Thyroid gland (tissue), 4 donors: ENCODE measurements at regions not wholly inside any gene's neighbourhood (a gene's known extent, or its start where the extent isn't known, plus 50 kb on each side); places are given as distances from the start of the nearest gene placed in this dataset.

Source experiments
- DNase-seq, 2 donors: peaks; one replicate each; pipeline ENCODE4 v3.0.0-alpha.2; 2019
- H3K27ac ChIP-seq, 3 donors: fragments of 200-600 bp; sonication (generic); 1 replicate in 2 of 3; 2 replicates in 1 of 3; pipeline ENCODE4 v1.5.1; 2016 to 2019; ENCODE audit warnings: mild to moderate bottlenecking in 1 of 3, moderate library complexity in 1 of 3
- H3K27me3 ChIP-seq: fragments of 200-600 bp; sonication (generic); one replicate; pipeline ENCODE4 v1.5.1; 2019
- H3K36me3 ChIP-seq, 2 donors: fragments of 200-600 bp; sonication (generic); one replicate each; pipeline ENCODE4 v1.5.1; 2016 to 2019
- H3K4me1 ChIP-seq, 2 donors: fragments of 200-600 bp; sonication (generic); one replicate each; pipeline ENCODE4 v1.5.1; 2017 to 2019
- H3K4me3 ChIP-seq, 3 donors: fragments of 200-600 bp; sonication (generic); replicated peaks in 1 of 3; 1 replicate in 2 of 3; 2 replicates in 1 of 3; pipeline ENCODE4 v1.5.1; 2016; ENCODE audit warnings: mild to moderate bottlenecking in 1 of 3
- H3K9me3 ChIP-seq: fragments of 200-600 bp; sonication (generic); one replicate; pipeline ENCODE4 v1.5.1; 2017
- CTCF ChIP-seq, 6 experiments: fragments of 200-600 bp in 3 of 6; fragments of 450-650 bp in 3 of 6; sonication (generic) in 3 of 6; IDR thresholded peaks; one replicate each; pipeline ENCODE4 v1.5.1; 2016 to 2019; ENCODE audit warnings: antibody characterized with exemption in 6 of 6, mild to moderate bottlenecking in 2 of 6, inconsistent platforms in 1 of 6, moderate library complexity in 1 of 6
- POLR2A ChIP-seq, 2 donors: fragments of 450-650 bp; IDR thresholded peaks; one replicate each; pipeline ENCODE4 v1.6.1; 2017; ENCODE audit warnings: antibody characterized with exemption in 2 of 2, mild to moderate bottlenecking in 2 of 2, moderate library complexity in 1 of 2
- WGBS, 2 donors: methylation state at CpG; one replicate each; pipeline ENCODE4 v1.1.5; 2017; 5-methylcytosine and 5-hydroxymethylcytosine counted together
- intact Hi-C: fragments of 100-400 bp; cut with DNase I; formaldehyde crosslinking; loops from one replicate; pipeline ENCODE4 v1.15.1; 2023

DNA sequence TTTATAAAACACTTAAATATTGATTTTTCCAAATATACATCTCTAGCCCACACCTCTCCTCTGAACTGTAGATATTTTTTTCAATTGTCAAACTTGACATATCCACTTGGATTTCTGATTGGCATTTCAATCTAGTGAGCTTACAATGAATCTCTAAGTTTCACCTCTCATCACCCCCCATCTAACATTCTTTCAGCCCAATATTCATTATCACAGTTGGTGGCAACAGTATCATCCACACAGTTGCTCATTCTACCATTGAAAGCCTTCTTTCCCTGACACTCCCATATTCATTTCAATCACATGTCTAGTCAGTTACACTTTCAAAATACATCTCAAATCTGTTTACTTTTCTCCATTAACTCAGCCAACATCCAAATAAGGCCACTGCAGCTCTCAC, 385.2 kb downstream of the PCDH20 start:
- Histone ChIP-seq H3K27ac (no peak overlapping the region), H3K4me3 (no peak overlapping the region), H3K9me3 (no peaks in the 10 kb centered on the region), H3K4me1 (no peaks in the 10 kb centered on the region), H3K27me3 (no peaks in the 10 kb centered on the region), H3K36me3 (no peaks in the 10 kb centered on the region)
- DNase-seq: no peak
- TF ChIP-seq POLR2A (IDR thresholded peaks at IDR 0.05): no peak
- no peak for TF ChIP-seq CTCF (IDR thresholded peaks at IDR 0.05)
- intact Hi-C loops: no loop called here

DNA sequence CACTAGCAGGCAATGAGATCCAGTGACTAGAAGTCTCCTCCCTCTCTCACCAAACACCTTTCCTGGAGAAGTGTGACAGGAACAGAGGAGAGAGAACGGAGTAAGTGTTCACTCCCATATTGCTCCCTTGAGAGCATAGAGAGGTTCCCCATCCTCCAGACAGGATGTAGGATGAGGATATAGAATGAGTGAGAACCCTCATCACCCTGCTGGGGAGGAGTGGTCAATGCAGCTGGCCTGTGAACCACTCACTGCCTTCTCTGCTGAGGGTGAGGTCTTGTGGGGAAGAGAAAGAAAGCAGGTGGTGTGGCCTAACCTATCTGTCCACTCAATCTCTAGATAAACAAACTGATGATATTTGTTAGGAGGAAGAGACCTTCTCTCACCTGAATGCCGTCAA, 386.6 kb downstream of the PCDH20 start:
- no peak overlapping the region for H3K27ac ChIP-seq
- intact Hi-C loops: no loop called here
- TF ChIP-seq CTCF (IDR thresholded peaks at IDR 0.05) (no peak), POLR2A (IDR thresholded peaks at IDR 0.05) (no peak)
- no peak for DNase-seq
- H3K4me3 ChIP-seq: no peak overlapping the region
- no peaks in the 10 kb centered on the region for H3K27me3 ChIP-seq
- H3K4me1 ChIP-seq: no peaks in the 10 kb centered on the region
- 59 to 79% methylated on average over 2 of the region's 2 CpGs for WGBS, 2 donors
- no peaks in the 10 kb centered on the region for H3K36me3 ChIP-seq
- no peaks in the 10 kb centered on the region for H3K9me3 ChIP-seq

DNA sequence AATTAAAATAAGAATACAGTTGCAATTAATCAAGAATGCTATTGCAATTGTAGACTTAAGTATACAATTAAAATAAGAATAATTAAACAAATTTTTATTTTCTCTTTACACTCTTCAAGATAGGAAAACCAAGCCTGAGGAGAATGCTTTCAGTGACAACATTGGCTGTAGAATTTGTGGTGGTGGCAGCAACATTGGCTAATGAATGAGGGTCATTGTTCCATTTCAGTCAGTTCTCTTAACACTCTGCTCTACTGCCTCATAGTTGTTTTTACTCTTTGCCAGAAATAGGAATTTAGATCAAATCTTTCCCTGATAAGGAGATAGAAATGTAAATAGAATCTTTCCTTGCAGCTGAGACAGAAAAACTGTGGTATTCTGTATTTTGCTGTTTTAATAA, 391.6 kb downstream of the PCDH20 start:
- H3K27ac ChIP-seq: no peak overlapping the region
- H3K9me3 ChIP-seq: no peaks in the 10 kb centered on the region
- H3K36me3 ChIP-seq: no peaks in the 10 kb centered on the region
- no peak overlapping the region for H3K4me3 ChIP-seq
- H3K27me3 ChIP-seq: no peaks in the 10 kb centered on the region
- DNase-seq: no peak
- no peak for TF ChIP-seq POLR2A (IDR thresholded peaks at IDR 0.05)
- no peak for TF ChIP-seq CTCF (IDR thresholded peaks at IDR 0.05)
- H3K4me1 ChIP-seq: no peaks in the 10 kb centered on the region
- intact Hi-C loops: no loop called here

DNA sequence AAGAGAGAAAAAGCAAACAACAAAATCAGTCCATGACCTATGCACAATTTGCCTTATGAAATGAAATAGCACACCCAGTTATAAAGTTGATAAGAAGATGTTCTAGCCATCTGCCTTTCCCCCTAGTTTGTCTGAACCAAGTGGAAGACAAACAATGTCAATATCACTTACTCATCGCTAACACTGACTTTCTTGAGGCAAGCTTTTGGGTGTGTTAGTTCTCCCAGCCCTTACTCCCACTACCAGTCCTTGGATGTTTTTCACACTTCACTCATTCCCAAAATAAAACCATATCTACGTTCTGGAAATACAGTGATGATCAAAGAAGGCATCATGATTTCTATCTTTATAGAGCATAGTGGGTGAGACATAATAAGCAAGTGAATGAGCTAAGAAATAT, 393.8 kb downstream of the PCDH20 start:
- 85 to 86% methylated on average over 2 of the region's 2 CpGs for whole genome bisulfite sequencing, 2 donors
- Histone ChIP-seq H3K9me3 (no peaks in the 10 kb centered on the region), H3K27ac (no peak overlapping the region), H3K36me3 (no peaks in the 10 kb centered on the region), H3K4me1 (no peaks in the 10 kb centered on the region), H3K4me3 (no peak overlapping the region), H3K27me3 (no peaks in the 10 kb centered on the region)
- no peak for DNase-seq
- TF ChIP-seq CTCF (IDR thresholded peaks at IDR 0.05) (no peak), POLR2A (IDR thresholded peaks at IDR 0.05) (no peak)
- intact Hi-C loops: no loop called here

DNA sequence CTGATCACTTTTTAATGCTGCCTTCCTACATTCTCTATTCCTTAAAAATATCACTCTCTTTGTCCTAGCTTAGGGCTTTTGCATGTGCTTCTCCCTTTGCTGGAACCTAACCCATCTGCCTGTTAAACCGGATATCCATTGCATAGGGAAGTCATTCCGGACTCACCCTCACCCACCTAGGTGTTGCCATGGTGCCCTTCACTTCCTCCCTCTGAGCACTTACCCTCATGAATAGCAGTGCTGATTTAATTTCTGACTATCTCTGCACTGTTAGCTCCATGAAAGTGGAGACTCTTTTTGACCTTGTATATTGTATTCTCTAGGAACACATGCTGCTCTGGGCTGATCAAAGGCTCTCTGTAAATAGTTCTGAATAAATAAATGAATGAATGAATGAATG, 401.9 kb downstream of the PCDH20 start:
- no peaks in the 10 kb centered on the region for H3K27me3 ChIP-seq
- no peak overlapping the region for H3K27ac ChIP-seq
- no peaks in the 10 kb centered on the region for H3K9me3 ChIP-seq
- intact Hi-C loops: no loop called here
- no peak for TF ChIP-seq POLR2A (IDR thresholded peaks at IDR 0.05)
- TF ChIP-seq CTCF (IDR thresholded peaks at IDR 0.05): no peak
- DNase-seq: no peak
- H3K4me3 ChIP-seq: no peak overlapping the region
- 77 to 87% methylated on average over 2 of the region's 2 CpGs for WGBS, 2 donors
- no peaks in the 10 kb centered on the region for H3K36me3 ChIP-seq
- no peaks in the 10 kb centered on the region for H3K4me1 ChIP-seq
